ENCODE measurements at regions not wholly inside any gene's neighbourhood (a gene's known extent, or its start where the extent isn't known, plus 50 kb on each side); places are given as distances from the start of the nearest gene placed in this dataset.

DNA sequence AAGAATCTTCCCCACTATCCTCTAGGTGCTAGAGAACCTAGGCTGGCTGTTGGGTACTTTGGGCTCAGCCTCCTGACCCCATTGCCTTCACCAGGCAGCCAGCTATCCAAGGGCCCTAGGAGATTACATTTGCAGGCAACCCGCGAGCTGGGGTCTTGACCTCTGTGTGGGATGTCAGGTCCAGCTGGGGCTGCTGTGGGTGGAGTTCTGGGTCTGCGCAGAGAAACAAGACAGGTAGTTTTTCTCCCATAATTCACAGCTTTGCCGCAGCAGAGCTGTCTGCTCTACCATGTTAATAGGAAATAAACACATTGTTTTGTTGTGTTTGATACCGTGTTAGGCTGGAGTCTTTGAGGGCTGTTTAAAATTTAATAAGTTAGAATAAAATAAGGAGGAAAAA is 142.8 kb upstream of the PLET1 start:
- DNase-seq: no peak

- DNase-seq: peak; percentile 87
Observed at GRCh38 chr11:112404112-112404511, 143.5 kb upstream of the PLET1 start.

GRCh38 chr11:112408517-112408916 is 147.9 kb upstream of the PLET1 start:
- DNase-seq: no peak

GRCh38 chr11:112410325-112410724 is 149.7 kb upstream of the PLET1 start:
- DNase-seq: peak; percentile 44

DNA sequence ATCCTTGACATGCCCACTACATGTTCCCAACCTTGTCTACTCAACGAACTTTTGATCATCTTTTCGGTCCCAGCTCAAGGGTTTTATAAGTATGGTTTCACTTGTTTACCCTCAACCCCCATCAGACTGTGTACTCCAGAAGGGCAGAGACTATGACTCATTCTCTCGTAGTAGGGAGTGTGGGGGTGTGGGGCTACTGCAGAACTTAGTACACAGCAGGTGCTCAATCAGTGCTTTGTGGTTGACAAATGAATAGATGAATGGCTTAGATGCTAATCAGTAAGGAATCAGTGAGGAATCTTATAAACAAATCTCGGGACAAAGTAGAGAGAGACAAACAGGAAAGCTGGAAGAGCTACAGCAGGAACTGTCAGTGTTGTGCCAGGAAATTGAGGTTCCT is 151.7 kb upstream of the PLET1 start:
- no peak for DNase-seq

DNA sequence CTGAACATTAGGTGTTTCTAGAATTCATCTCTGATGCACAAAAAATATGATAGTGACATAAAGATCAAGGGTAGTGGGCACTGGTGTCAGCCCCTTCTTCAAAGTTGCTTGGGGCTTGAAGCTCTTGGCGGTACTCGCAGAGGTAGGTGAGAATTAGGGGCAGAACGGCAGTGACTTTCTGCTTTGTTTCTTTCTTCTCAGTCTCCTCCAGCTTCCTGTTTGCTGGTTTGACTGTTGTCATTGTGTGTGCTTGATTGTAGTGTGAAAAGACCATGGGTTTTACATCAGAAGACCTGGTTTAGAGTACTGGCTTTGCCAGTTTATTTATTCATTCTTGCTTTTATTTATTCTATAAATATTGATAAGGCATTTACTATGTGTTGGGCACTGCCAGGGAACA is 156.7 kb upstream of the PLET1 start:
- DNase-seq: no peak

DNA sequence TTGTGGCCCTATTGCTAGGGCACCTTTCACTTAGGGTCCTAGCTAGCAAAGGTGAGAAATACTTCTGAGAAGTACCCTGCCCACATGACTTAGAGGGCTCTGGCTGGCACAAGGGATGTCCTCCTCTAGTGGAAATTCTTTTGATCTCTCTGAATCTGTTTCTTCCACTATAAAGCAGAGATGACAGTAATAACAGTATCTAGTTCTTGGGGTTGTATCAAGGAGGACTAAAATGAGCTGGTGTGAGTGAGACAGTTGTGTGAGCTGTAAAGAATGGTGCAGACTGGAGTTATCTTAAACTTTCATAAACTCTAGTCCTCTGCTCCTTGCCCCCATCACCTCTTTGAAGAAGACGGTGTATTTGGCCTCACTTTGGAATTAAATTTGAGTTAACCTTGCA is 157.8 kb upstream of the PLET1 start:
- no peak for DNase-seq

DNA sequence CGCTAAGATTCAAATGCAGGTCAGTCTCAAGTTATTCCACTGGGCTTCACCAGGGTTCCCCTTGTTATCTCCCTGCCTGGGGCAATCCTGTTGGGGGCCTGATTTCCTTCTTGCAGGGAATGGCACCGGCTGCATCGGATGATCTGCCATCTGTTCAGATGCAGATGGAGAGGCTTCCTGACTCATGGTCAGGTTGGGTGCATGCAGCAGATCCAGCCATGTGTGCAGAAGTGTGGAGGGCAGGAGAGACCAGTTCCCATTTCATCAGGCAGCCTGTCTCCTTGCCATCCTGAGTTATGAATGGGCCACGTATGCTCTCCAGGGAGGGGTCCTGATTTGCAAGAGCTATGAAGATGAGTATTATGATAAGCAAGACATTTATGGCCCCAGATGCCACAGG is 161.2 kb upstream of the PLET1 start:
- DNase-seq: no peak

DNA sequence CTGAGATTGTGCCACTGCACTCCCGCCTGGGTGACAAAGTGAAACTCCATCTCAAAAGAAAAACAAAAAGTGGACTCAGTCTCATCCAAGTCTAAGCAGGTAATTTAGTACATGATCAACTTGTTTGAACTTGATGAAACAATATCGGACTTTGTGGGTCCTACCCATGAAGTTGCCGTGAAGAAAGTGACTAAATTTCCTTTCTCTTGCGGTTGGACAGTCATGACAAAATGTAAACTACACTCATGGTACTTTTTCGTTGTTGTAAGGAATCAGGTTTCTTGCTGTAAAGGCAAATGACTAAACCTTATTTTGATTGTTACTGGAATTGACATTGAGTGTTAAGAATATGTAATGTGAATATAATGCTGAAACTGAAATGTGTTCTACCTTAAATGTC is 164.5 kb upstream of the PLET1 start:
- DNase-seq: no peak

GRCh38 chr11:112437096-112437495 is 176.4 kb upstream of the PLET1 start:
- DNase-seq: no peak

GRCh38 chr11:112439614-112440013 is 179.0 kb upstream of the PLET1 start:
- DNase-seq: no peak

- no peak for DNase-seq
Observed at GRCh38 chr11:112440518-112440917, 179.9 kb upstream of the PLET1 start.

GRCh38 chr11:112448168-112448567 is 187.5 kb upstream of the PLET1 start:
- no peak for DNase-seq

DNA sequence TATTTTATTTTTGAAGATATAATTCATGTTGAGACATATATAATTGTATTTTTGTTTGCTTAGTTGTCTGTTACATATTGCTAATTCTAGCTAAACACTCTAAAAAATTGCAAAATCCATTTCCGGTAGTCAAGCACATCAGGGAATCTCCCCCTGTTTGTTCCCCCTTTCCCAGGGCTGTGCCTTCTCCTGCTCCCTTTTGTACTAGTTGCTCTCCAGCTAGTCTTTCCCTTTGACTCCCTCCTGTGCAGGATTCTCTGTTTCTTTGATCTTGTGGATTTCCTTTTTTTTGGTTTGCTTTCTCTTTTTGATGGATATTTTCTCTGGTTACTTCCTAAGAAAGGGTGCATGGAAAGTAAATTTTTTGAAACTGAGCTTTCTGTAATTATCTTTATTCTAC is 188.1 kb upstream of the PLET1 start:
- DNase-seq: no peak

GRCh38 chr11:112451250-112451649 is 190.6 kb upstream of the PLET1 start:
- DNase-seq: no peak

GRCh38 chr11:112453601-112454577 is 193.2 kb upstream of the PLET1 start:
- no peak for DNase-seq

DNA sequence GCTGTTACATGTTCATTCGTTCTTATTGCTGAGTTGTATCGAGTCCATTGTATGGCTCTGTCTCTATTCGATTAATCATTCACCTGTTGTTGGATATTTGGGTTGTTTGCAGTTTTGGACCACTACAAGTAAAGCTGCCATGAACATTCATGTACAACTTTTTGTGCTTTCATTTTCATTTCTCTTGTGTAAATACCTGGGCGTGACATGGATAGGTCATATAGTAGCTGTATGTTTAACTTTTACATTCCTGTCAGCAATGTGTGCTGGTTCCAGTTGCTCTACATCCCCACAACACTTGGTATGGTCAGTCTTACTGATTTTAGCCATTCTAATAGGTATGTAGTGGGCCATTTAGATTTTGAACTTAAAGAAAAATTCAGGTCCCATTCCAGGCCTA is 194.2 kb upstream of the PLET1 start:
- DNase-seq: no peak

DNA sequence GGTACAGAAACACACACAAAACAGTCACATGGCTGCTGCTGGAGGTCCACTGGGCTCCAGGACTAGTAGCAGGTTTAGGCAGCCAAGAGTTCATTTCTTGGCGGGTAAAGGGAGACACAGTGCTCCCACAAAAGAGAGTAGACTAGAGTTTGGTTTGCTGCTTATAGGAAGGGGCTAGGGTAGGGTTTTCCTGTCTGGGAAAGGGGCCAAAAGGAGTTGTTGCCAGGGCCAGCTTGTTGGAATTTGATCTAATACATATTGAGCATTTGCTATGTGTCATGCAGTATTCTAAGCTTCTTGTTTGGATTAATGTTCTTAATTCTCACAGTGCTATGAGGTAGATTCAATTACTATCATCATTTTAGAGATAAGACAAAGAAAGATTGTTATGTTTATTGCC is 195.1 kb upstream of the PLET1 start:
- no peak for DNase-seq

DNA sequence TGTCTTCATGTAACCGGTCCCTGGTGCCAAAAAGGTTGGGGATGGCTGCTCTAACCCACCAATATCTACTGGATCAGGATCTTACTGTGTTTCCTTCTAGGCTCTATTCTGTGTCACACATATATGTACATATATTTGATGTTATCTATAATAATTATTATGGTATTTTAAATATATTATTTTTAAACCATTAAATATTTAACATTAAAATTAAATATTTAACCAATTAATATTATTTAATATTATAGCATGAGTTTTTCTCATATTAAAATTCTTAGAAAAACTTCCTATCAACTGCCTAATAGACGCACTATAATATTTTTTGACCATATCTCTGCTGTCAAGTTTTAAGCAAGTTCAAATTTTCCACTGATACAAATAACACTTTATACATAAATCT is 196.9 kb upstream of the PLET1 start:
- DNase-seq: no peak

DNA sequence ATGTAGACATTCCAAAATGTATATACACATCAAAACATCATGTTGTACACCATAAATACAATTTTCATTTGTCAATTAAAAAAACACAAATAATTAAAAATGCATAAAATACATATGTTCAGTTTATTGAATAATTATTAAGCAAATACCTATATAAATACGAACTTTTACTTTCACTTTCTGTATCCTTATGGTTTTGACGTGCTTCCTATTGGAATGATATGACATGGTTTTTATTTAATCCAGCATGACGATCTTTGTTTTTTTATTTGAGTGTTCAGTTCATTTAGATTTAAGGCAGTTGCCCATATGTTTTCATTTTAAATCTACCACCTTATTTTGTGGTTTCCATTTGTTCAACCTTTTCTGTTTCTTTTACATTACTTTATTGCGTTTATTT is 198.3 kb upstream of the PLET1 start:
- no peak for DNase-seq

GRCh38 chr11:112460141-112460540 is 199.5 kb upstream of the PLET1 start:
- DNase-seq: no peak

- no peak for DNase-seq
Observed at GRCh38 chr11:112464949-112465348, 204.3 kb upstream of the PLET1 start.

DNA sequence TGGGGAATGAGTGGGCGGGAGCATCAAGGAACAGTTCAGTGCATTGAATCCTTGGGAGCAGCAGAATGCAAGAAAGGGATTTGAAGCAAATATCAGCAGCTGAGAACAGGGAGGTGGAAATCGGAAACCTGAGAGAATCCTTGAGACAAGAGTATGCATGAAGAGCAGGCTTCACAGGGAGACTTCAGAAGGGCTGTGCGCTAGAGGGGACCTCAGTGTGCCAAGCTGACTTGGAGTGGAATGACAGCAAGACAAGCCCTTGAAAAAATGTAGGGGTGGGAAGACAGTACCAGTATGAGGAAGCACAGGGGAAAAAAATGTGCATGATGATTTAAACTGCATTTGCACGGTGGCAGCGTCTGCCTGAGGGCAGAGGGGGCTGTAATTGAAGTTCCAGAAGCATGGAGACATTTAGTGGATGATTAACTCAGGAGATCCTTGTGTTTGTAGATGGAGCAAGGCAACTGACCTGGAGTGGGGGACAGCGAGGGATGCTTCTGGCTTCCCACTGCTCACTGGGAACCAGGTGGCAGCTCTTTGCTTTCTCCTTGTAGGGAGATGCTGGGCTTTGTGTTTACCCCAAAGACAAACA is 204.9 kb upstream of the PLET1 start:
- DNase-seq: no peak

DNA sequence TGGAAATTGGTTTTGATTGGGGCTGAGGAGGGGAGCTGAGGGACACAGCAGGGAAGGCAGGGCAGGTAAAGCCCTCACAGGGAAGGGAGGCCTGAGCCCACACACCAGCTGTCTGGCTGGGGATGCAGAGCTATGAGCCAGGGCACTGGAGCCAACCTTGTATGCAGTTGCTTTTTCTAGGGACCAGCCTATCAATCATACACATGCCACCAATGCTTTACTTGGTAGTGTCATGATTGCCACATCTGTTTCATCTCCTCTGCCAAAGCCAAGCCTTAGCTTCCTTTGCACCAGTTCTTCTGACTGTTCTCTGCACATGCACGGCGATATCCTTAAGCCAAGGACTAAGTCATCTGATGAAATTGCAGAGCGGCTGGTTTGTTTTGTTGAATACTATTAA is 207.1 kb upstream of the PLET1 start:
- DNase-seq: no peak

DNA sequence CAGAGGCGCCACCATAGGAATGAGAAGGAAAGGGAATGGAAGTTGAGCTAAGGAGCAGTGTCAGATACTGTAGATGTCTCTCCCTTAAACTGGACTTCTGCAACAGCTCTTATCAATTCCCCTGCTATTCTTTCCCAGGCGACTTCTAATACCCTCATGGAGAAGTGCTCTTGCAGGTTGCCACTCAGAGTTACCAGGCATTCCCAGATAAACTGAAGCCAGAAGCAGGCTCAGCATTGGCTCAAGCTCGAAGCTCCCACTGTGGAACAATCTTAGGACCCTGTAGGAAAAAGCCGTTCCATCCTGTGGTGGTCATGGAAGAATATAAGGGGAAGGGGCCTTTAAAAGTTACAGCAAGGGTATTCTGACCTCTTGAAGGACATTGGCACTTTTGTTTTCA is 208.7 kb upstream of the PLET1 start:
- no peak for DNase-seq
